ENCODE measurements at regions not wholly inside any gene's neighbourhood (a gene's known extent, or its start where the extent isn't known, plus 50 kb on each side); places are given as distances from the start of the nearest gene placed in this dataset.

- DNase-seq = no peak
- Mint-ChIP-seq H3K9me3 (no peaks in the 10 kb centered on the region), H3K4me3 (no peak overlapping the region), H3K27ac (no peak overlapping the region), H3K4me1 (ENCODE audit: low read depth) (no peaks in the 10 kb centered on the region), H3K36me3 (ENCODE audit: low read depth) (no peaks in the 10 kb centered on the region), H3K27me3 (ENCODE audit: insufficient read depth) (peaks cover 2% of the 10 kb centered on the region)
- TF ChIP-seq CTCF (IDR thresholded peaks at IDR 0.05) = no peak
Observed at GRCh38 chr1:87449348-87449963, 120.8 kb downstream of the LMO4 start.

- H3K36me3 Mint-ChIP-seq (ENCODE audit: low read depth) = no peaks in the 10 kb centered on the region
- TF ChIP-seq CTCF (IDR thresholded peaks at IDR 0.05) = no peak
- H3K4me3 Mint-ChIP-seq = no peak overlapping the region
- H3K27ac Mint-ChIP-seq = no peak overlapping the region
- H3K27me3 Mint-ChIP-seq (ENCODE audit: insufficient read depth) = peaks cover 2% of the 10 kb centered on the region
- no peaks in the 10 kb centered on the region for H3K4me1 Mint-ChIP-seq (ENCODE audit: low read depth)
- no peak for DNase-seq
- H3K9me3 Mint-ChIP-seq = peaks cover 7% of the 10 kb centered on the region; the same call in 1 of the 2 replicates
Observed at GRCh38 chr1:87450136-87450535, 121.5 kb downstream of the LMO4 start.

GRCh38 chr1:87450615-87451209 is 122.0 kb downstream of the LMO4 start:
- TF ChIP-seq CTCF (IDR thresholded peaks at IDR 0.05) = no peak
- DNase-seq = no peak
- Mint-ChIP-seq H3K4me3 (no peak overlapping the region), H3K4me1 (ENCODE audit: low read depth) (no peaks in the 10 kb centered on the region), H3K27me3 (ENCODE audit: insufficient read depth) (peaks cover 2% of the 10 kb centered on the region), H3K27ac (no peak overlapping the region), H3K9me3 (peaks cover 10% of the 10 kb centered on the region; the same call in 1 of the 2 replicates), H3K36me3 (ENCODE audit: low read depth) (no peaks in the 10 kb centered on the region)

- Mint-ChIP-seq H3K27ac (no peak overlapping the region), H3K9me3 (peaks cover 10% of the 10 kb centered on the region; the same call in 1 of the 2 replicates), H3K27me3 (ENCODE audit: insufficient read depth) (peaks cover 2% of the 10 kb centered on the region), H3K4me1 (ENCODE audit: low read depth) (no peaks in the 10 kb centered on the region), H3K4me3 (no peak overlapping the region), H3K36me3 (ENCODE audit: low read depth) (no peaks in the 10 kb centered on the region)
- TF ChIP-seq CTCF (IDR thresholded peaks at IDR 0.05) = no peak
- DNase-seq = peak; percentile 5
Observed at GRCh38 chr1:87451229-87451920, 122.7 kb downstream of the LMO4 start.

- no peak for DNase-seq
- no peak for TF ChIP-seq CTCF (IDR thresholded peaks at IDR 0.05)
- H3K4me1 Mint-ChIP-seq (ENCODE audit: low read depth) = no peaks in the 10 kb centered on the region
- no peak overlapping the region for H3K27ac Mint-ChIP-seq
- no peak overlapping the region for H3K4me3 Mint-ChIP-seq
- H3K9me3 Mint-ChIP-seq = peaks cover 10% of the 10 kb centered on the region; the same call in 1 of the 2 replicates
- no peaks in the 10 kb centered on the region for H3K36me3 Mint-ChIP-seq (ENCODE audit: low read depth)
- H3K27me3 Mint-ChIP-seq (ENCODE audit: insufficient read depth) = peaks cover 2% of the 10 kb centered on the region
Observed at GRCh38 chr1:87452648-87453047, 124.0 kb downstream of the LMO4 start.
